ENCODE measurements at regions not wholly inside any gene's neighbourhood (a gene's known extent, or its start where the extent isn't known, plus 50 kb on each side); places are given as distances from the start of the nearest gene placed in this dataset.
"Not testable (repeated sequence)": the region's sequence is repeated elsewhere in the genome, so short reads cannot be mapped to it uniquely, and the experiment has no call there.

DNA sequence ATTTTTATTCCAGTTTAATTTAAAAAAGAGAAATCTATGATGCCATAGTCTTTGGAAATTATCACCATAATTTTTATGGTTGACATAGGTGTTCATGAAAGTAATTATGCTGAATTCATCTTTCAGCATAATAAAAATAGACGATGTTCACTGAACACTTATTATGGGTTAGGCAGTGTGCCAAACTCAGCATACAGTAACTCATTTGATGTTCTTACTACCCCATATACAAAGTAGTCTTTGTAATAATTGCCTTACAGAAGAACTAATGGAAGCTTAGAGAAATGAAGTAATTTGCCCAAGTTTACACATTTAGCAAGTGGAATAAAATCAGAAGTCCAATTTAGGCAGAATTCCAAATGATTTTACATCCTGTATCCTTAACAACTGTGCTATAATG is 852.2 kb upstream of the GOT2 start:
- DNase-seq = no peak

DNA sequence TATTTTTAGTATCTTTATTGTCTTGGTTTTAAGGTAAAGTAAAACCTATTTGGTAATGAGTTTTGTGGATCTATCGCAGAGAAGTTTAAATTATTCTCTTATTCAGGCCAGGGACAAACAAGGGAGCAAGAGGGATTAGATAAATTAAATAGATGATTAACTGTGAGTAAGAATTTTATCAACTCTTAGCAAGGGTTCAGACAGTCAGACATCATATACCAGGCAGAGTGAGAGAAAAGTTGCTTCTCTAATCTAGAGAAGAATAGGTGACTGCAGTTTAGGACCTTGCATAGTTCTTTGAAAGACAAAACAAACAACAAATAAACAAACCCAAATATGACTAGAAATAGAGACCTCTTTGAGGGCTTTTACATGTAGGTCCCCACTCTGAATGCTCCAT is 840.2 kb upstream of the GOT2 start:
- no peak for DNase-seq

DNA sequence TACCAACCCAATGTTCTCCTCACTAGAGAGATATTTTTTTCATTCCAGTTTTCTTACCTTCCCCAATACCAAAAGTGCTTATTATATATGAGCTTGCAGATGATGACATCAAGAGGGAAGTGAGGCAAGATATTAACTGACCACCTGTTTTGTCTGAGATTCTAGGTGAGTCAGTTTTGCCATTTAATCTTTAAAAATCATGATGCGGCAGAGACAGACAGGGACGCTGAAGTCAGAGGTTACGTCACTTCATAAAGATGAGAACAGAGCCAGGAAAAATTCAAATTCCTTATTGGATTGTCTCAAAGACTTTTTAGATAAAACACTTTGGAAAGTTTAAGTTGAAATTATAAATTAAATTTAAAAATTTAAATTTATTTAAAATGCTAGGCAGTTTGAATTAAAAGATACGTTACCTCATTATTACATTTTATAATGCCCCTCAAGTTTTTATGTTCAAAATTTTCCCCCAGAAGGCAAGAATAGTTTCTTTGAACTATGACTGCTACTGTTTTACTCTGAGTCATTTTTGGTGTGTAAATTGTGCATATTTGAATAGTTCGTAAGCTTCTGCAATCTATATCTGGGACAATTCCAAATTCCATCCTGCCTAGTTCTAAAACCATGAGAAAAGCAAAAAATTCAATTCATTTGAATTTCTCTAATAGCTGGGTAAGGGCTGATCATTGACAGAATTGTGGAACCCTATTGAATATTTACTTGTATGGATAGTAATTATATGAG is 839.6 kb upstream of the GOT2 start:
- DNase-seq = peak; percentile 91

DNA sequence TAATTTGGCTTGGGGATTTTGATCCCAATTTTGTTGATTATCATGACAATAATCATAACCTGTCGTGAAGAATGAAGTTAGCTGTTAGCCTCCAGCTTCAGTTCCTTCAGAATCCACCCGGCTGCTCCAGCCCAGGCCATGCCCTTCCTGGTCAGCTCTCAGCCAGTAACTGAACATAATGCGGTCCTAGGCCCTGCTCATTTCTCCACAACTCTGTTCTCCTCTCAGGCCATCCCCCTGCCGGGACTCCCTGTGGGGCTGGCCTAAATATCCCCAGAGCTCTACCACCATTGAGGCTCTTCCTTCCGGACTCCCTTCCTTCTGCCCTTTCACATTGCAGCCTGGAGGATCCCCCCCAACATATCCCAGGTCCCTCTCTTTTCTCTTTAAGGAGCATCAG is 833.4 kb upstream of the GOT2 start:
- no peak for DNase-seq

DNA sequence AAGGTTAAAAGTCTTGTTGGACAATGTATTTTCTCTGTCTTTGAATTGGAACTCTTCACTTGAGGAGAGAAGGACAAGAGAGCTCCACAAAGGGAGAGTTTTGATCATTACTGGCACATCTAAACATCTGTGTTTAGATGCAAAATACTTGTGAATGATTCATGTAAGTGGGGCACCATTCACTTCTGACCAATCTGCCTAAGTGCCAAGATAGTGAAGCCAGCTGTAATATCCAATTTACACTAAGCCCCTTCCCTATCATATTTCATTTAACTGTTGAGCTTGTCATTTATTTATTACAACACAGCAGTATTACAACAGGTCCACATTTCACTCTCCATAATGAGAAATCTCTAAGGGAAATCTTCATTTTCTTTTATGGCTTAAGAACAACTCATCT is 832.3 kb upstream of the GOT2 start:
- DNase-seq = peak; percentile 51

DNA sequence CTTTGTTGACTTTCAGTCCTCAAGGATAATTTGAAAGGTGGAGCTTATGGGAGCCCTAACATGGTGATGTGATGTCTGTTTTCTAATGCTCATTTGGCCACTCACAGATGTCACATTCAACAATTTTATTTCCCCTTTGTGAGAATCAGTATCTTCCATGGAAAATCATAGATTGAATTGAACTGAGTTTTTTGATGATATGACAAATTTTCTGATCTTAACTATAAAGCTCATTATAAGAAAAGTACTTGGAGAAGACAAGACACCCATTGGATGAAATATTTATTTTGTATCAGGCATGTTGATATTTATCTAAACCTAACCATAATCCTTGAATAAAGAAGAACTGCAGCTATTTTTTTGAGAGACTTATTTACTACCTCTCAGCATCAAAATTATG is 824.6 kb upstream of the GOT2 start:
- no peak for DNase-seq

GRCh38 chr16:59552164-59552563 is 818.0 kb upstream of the GOT2 start:
- DNase-seq = no peak

DNA sequence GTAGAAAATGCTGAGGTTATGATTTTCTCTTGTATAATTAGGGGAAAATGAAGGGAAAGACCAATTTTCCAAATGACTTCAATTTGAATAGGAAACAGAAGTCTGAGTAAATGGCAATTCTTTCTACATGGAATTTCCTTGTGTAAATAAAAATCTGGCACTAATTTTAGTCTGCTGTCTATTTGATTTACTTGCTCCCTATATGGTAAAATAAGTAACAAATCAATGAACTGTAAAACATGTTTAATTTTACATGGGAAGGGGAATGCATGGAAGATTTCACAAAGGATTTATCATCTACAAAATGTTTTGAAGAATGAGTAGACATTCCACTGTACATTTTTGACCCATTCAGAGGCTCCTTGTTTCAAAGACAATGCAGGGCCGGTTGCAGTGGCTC is 811.6 kb upstream of the GOT2 start:
- DNase-seq = no peak

GRCh38 chr16:59543641-59544040 is 809.5 kb upstream of the GOT2 start:
- DNase-seq = peak; percentile 78

DNA sequence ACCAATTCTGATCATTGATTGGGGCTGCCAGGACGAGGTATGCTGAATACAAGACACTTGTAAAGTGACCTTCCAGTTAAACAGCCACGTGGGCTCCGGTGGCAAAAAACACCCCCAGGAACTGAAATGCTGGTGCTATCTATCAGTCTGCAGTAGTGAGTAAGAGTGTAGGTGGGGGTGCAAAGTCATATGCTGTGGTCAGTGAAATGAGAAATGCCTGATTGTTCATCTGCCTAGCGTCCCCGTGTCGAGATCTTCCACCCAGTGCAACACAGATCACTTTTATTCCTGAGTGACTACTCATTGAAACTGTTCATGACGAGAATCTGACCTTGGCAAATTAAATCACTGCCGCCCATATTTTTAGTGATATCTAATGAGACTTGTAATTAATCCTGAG is 806.5 kb upstream of the GOT2 start:
- no peak for DNase-seq

DNA sequence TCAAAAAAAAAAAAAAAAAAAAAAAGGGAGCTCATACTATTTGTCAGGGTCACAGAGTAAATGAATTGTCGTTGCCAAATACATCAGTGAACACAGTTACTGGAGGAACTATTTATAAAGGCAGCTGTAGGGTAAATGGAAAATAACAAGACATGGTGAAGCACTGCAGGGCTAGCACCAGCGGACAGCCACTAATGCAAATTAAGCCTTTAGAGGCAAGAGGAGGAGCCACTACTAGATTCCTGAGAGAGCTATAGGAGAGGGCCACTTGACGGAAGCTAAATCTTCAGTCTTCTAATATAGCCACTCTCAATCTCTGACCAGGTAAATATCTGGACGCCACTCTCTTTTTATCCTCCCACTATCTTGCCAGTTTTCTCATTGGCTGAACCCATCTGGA is 801.2 kb upstream of the GOT2 start:
- DNase-seq = no peak

- no peak for DNase-seq
These were observed 793.3 kb upstream of the GOT2 start for GRCh38 chr16:59527206-59527997.

DNA sequence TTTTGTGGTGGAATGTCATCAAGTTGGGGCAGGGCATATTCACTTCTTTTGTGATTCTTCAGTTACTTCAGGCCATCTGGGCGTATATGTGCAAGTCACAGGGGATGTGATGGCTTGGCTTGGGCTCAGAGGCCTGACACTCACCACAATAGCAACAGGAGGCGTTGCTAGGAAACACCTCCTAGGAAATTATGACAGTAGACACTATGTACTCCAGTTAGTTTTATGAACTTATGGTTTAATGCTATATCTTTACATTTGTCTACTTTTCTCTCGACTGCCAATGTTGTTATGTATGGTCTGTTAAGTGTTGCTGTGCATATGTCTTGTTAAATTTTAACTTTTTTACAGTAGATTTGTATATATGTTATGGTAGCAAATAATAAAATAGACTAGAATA is 788.7 kb upstream of the GOT2 start:
- no peak for DNase-seq

DNA sequence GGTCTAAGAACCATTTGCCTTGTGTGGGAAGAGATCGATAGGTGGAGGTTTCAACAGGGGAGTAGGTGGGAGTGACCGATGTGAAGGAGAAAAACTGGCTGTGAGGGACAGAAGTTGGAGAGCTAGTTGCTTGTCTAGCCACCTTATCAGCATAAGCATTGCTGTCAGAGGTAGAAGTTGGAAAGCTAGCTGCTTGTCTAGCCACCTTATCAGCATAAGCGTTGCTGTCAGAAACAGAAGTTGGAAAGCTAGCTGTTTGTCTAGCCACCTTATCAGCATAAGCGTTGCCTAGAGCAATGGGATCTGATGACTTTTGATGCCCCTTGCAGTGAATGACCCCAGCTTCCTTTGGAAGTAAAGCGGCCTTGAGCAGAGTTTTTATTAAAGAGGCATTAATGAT is 784.6 kb upstream of the GOT2 start:
- not testable (repeated sequence) for DNase-seq

- no peak for DNase-seq
These were observed 780.5 kb upstream of the GOT2 start for GRCh38 chr16:59514651-59515050.

DNA sequence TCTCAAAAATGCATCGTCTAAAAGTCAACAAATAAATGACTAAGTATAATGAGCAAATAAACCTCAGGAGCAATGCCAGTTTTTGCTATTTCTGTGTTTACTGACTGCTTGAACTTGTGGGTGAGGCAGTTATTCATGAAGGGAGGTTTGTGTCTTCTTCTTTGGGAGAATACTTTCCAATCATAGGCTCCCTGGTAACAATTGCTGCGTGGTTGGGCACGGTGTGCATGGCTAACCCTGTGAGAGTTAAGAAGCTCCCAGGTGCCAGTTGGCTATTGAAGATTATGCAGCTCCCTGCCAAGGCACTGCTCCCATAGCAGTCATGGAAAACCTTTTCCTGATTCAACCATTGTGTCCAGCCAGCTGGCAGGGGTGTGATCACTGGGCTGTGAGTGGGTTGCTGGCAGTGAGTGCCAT is 775.9 kb upstream of the GOT2 start:
- no peak for DNase-seq

GRCh38 chr16:59500601-59501000 is 766.5 kb upstream of the GOT2 start:
- DNase-seq = no peak

- DNase-seq = no peak
These were observed 753.0 kb upstream of the GOT2 start for GRCh38 chr16:59487067-59487466.

GRCh38 chr16:59484833-59485516 is 750.9 kb upstream of the GOT2 start:
- no peak for DNase-seq

GRCh38 chr16:59478838-59479237 is 744.7 kb upstream of the GOT2 start:
- DNase-seq = no peak

- DNase-seq = no peak
These were observed 736.4 kb upstream of the GOT2 start for GRCh38 chr16:59470556-59470955.

GRCh38 chr16:59469266-59469665 is 735.1 kb upstream of the GOT2 start:
- DNase-seq = no peak

- DNase-seq = peak; percentile 58
These were observed 729.7 kb upstream of the GOT2 start for GRCh38 chr16:59463776-59464175.

- peak; percentile 22 for DNase-seq
These were observed 725.7 kb upstream of the GOT2 start for GRCh38 chr16:59459806-59460205.

Data from HCEC 1CT (cell line).